Kidney (tissue), 13 donors: ENCODE measurements at regions not wholly inside any gene's neighbourhood (a gene's known extent, or its start where the extent isn't known, plus 50 kb on each side); places are given as distances from the start of the nearest gene placed in this dataset.

Experiments used
- DNase-seq, 5 donors: peaks; one replicate each; pipeline ENCODE4 v3.0.0-alpha.2; 2013 to 2020
- FAIRE-seq: peaks from 2 replicates; lab custom pipeline; 2012; peaks lifted over from hg19 to GRCh38; lab: Jason Lieb, UNC
- H3K27ac ChIP-seq, 2 donors: one replicate each; pipeline ENCODE4 v1.7.0; 2013; ENCODE audit warnings: low read depth in 2 of 2, low read length in 2 of 2, inconsistent platforms in 1 of 2
- H3K27me3 ChIP-seq: one replicate; pipeline ENCODE4 v1.7.1; 2013; ENCODE audit warnings: low read length, inconsistent platforms; ENCODE audit not compliant: control insufficient read depth, insufficient read depth
- H3K36me3 ChIP-seq, 3 donors: one replicate each; pipeline versions ENCODE4 v1.7.0 to v1.7.1; 2013; ENCODE audit warnings: low read length in 3 of 3, control low read depth in 1 of 3, inconsistent platforms in 1 of 3; ENCODE audit not compliant: insufficient read depth in 3 of 3, control insufficient read depth in 2 of 3
- H3K4me1 ChIP-seq, 3 donors: one replicate each; pipeline versions ENCODE4 v1.7.0 to v1.7.1; 2013; ENCODE audit warnings: low read length in 3 of 3, inconsistent platforms in 1 of 3, low read depth in 1 of 3; ENCODE audit not compliant: control insufficient read depth in 2 of 3, insufficient read depth in 2 of 3
- H3K4me3 ChIP-seq, 3 donors: one replicate each; pipeline versions ENCODE4 v1.7.0 to v1.8.1; 2013; ENCODE audit warnings: low read length in 3 of 3, control low read depth in 1 of 3, inconsistent platforms in 1 of 3
- H3K9ac ChIP-seq, 3 donors: one replicate each; pipeline versions ENCODE4 v1.7.0 to v1.7.1; 2013; ENCODE audit warnings: low read length in 3 of 3, control low read depth in 1 of 3, inconsistent platforms in 1 of 3
- H3K9me3 ChIP-seq, 3 donors: one replicate each; pipeline versions ENCODE4 v1.7.0 to v1.7.1; 2013; ENCODE audit warnings: low read length in 3 of 3, control low read depth in 1 of 3, inconsistent platforms in 1 of 3; ENCODE audit not compliant: control insufficient read depth in 2 of 3, insufficient read depth in 1 of 3
- intact Hi-C: fragments of 100-400 bp; cut with DNase I; formaldehyde crosslinking; loops from one replicate; pipeline ENCODE4 v1.11.1; 2022
- TF ChIP-seq, protein P1 (sequence below): IDR thresholded peaks from 3 replicates; pipeline ENCODE4 v1.5.1; 2012; ENCODE audit warnings: mild to moderate bottlenecking, moderate library complexity, borderline replicate concordance; ENCODE audit not compliant: insufficient read depth; ENCODE audit errors: extremely low read depth
- donor health status: control.
- donor health status: control.
- donor health status: control.
- donor health status: control.
- donor health status: control.
- donor health status: DM: yes; HTN: yes; CAD: no.
- donor health status: Normal renal cell carcinoma (clear cell type).

DNA sequence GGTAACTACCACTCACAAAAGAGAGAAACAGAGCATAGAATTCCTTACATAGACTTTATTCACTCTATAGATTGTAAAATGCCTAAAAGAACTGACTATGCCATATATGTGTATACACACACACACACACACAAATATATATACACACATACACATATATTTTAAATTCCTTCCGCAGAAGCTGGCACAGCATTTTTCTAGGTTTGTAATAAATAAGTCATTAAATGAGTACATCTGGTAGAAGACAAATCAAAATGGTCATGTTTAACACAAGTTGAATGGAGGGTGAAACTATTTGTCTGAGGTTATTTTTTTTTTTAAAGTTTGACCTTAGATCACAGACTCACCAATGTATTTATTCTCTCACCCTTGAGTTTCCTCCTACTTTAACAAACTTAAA, 58.2 kb downstream of the CCER1 start:
- TF ChIP-seq, protein P1, sequence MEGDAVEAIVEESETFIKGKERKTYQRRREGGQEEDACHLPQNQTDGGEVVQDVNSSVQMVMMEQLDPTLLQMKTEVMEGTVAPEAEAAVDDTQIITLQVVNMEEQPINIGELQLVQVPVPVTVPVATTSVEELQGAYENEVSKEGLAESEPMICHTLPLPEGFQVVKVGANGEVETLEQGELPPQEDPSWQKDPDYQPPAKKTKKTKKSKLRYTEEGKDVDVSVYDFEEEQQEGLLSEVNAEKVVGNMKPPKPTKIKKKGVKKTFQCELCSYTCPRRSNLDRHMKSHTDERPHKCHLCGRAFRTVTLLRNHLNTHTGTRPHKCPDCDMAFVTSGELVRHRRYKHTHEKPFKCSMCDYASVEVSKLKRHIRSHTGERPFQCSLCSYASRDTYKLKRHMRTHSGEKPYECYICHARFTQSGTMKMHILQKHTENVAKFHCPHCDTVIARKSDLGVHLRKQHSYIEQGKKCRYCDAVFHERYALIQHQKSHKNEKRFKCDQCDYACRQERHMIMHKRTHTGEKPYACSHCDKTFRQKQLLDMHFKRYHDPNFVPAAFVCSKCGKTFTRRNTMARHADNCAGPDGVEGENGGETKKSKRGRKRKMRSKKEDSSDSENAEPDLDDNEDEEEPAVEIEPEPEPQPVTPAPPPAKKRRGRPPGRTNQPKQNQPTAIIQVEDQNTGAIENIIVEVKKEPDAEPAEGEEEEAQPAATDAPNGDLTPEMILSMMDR, result no peak
- no peaks in the 10 kb centered on the region for H3K9me3 ChIP-seq
- no peak overlapping the region for H3K27ac ChIP-seq
- no peak overlapping the region for H3K9ac ChIP-seq
- FAIRE-seq, result no peak
- intact Hi-C loops, result no loop called here
- no peaks in the 10 kb centered on the region for H3K4me1 ChIP-seq
- H3K27me3 ChIP-seq, result no peaks in the 10 kb centered on the region
- H3K36me3 ChIP-seq, result no peaks in the 10 kb centered on the region
- no peak overlapping the region for H3K4me3 ChIP-seq
- no peak for DNase-seq

DNA sequence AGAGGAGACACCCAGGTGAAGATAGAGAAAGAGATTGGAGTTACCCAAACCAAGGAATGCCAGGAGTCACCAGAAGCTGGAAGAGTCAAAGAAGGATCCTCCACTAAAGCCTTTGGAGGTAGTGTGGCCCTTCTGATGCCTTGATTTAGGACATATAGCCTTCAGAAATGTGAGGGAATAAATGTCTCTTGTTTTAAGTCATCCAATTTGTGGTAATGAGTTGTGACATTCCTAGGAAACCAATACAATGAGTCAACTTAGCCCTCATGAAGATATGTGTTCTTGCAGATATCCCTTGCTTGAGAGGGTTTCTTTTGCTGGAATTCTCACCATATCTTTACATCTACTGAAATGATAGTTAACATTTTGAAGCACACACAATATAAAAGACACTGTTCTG, 58.8 kb downstream of the CCER1 start:
- FAIRE-seq (no peak), DNase-seq (no peak)
- H3K4me1 ChIP-seq, result no peaks in the 10 kb centered on the region
- H3K9ac ChIP-seq, result no peak overlapping the region
- no peak overlapping the region for H3K27ac ChIP-seq
- intact Hi-C loops, result no loop called here
- H3K9me3 ChIP-seq, result no peaks in the 10 kb centered on the region
- TF ChIP-seq, protein P1, result no peak
- H3K36me3 ChIP-seq, result no peaks in the 10 kb centered on the region
- H3K4me3 ChIP-seq, result no peak overlapping the region
- H3K27me3 ChIP-seq, result no peaks in the 10 kb centered on the region

DNA sequence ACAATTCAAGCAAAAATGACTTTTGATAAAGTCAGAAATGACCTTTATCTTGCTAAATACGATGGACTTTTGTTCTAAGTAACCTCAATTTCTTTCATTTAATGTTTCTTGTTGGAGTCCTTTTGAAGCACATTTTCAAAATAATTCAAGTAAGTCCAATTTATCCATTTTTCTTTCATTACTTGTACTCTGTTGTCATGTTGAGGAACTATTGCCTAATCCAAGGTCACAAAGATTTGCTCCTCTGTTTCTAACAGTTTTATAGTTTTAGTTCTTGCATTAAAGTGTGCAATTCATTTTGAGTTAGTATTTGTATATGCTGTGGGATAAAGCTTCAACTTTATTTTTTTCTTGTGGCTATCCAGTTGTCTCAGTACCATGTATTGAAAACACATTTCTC, 66.7 kb downstream of the CCER1 start:
- H3K9me3 ChIP-seq, result no peaks in the 10 kb centered on the region
- DNase-seq (no peak), FAIRE-seq (no peak)
- H3K4me1 ChIP-seq, result no peaks in the 10 kb centered on the region
- H3K4me3 ChIP-seq, result no peak overlapping the region
- H3K27ac ChIP-seq, result no peak overlapping the region
- no peak overlapping the region for H3K9ac ChIP-seq
- TF ChIP-seq, protein P1, result no peak
- intact Hi-C loops, result no loop called here
- no peaks in the 10 kb centered on the region for H3K36me3 ChIP-seq
- no peaks in the 10 kb centered on the region for H3K27me3 ChIP-seq

DNA sequence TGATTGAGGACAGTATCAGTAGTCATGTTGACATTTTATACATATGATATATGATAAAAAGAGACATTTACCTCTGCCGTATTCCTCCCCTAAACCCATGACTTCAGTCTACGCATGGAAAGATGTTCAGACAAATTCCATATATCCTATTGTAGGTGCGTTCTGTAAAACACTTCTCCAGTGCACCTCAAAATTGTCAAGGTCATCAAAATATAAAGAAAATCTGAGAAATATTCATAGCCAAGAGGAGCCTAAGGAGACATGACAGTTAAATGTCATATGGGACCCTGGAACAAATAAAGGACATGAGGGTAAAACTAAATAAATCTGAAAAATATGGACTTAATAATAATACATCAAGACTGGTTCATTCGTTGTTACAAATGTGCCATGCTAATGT, 71.5 kb downstream of the CCER1 start:
- Histone ChIP-seq H3K9me3 (no peaks in the 10 kb centered on the region), H3K9ac (no peak overlapping the region), H3K27me3 (no peaks in the 10 kb centered on the region), H3K4me1 (no peaks in the 10 kb centered on the region), H3K4me3 (no peak overlapping the region), H3K27ac (no peak overlapping the region), H3K36me3 (no peaks in the 10 kb centered on the region)
- intact Hi-C loops, result no loop called here
- no peak for DNase-seq
- TF ChIP-seq, protein P1, result no peak
- FAIRE-seq, result no peak
